ENCODE measurements at regions not wholly inside any gene's neighbourhood (a gene's known extent, or its start where the extent isn't known, plus 50 kb on each side); places are given as distances from the start of the nearest gene placed in this dataset.

- no peak overlapping the region for H3K4me3 Mint-ChIP-seq (ENCODE audit: low read depth)
- TF ChIP-seq, protein P1, sequence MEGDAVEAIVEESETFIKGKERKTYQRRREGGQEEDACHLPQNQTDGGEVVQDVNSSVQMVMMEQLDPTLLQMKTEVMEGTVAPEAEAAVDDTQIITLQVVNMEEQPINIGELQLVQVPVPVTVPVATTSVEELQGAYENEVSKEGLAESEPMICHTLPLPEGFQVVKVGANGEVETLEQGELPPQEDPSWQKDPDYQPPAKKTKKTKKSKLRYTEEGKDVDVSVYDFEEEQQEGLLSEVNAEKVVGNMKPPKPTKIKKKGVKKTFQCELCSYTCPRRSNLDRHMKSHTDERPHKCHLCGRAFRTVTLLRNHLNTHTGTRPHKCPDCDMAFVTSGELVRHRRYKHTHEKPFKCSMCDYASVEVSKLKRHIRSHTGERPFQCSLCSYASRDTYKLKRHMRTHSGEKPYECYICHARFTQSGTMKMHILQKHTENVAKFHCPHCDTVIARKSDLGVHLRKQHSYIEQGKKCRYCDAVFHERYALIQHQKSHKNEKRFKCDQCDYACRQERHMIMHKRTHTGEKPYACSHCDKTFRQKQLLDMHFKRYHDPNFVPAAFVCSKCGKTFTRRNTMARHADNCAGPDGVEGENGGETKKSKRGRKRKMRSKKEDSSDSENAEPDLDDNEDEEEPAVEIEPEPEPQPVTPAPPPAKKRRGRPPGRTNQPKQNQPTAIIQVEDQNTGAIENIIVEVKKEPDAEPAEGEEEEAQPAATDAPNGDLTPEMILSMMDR (IDR thresholded peaks at IDR 0.05; ENCODE audit: unreplicated experiment) = no peak
- peaks cover 12% of the 10 kb centered on the region for H3K27me3 Mint-ChIP-seq
- H3K4me1 Mint-ChIP-seq (ENCODE audit: low read depth) = no peaks in the 10 kb centered on the region
- no peaks in the 10 kb centered on the region for H3K36me3 Mint-ChIP-seq (ENCODE audit: insufficient read depth)
- no peak overlapping the region for H3K27ac Mint-ChIP-seq
- DNase-seq (ENCODE audit: low spot score, unreplicated experiment) = no peak
- H3K9me3 Mint-ChIP-seq (ENCODE audit: low read depth) = no peaks in the 10 kb centered on the region
Observed at GRCh38 chr12:127579446-127579845, 687.5 kb upstream of the TMEM132C start.

GRCh38 chr12:127582074-127582473 lies 684.9 kb upstream of the TMEM132C start:
- TF ChIP-seq, protein P1 (IDR thresholded peaks at IDR 0.05; ENCODE audit: unreplicated experiment) = no peak
- DNase-seq (ENCODE audit: low spot score, unreplicated experiment) = no peak
- Mint-ChIP-seq H3K4me1 (ENCODE audit: low read depth) (no peaks in the 10 kb centered on the region), H3K27ac (no peak overlapping the region), H3K9me3 (ENCODE audit: low read depth) (no peaks in the 10 kb centered on the region), H3K27me3 (peaks cover 3% of the 10 kb centered on the region), H3K4me3 (ENCODE audit: low read depth) (no peak overlapping the region), H3K36me3 (ENCODE audit: insufficient read depth) (no peaks in the 10 kb centered on the region)

GRCh38 chr12:127583041-127583440 lies 683.9 kb upstream of the TMEM132C start:
- H3K9me3 Mint-ChIP-seq (ENCODE audit: low read depth) = no peaks in the 10 kb centered on the region
- TF ChIP-seq, protein P1 (IDR thresholded peaks at IDR 0.05; ENCODE audit: unreplicated experiment) = no peak

DNA sequence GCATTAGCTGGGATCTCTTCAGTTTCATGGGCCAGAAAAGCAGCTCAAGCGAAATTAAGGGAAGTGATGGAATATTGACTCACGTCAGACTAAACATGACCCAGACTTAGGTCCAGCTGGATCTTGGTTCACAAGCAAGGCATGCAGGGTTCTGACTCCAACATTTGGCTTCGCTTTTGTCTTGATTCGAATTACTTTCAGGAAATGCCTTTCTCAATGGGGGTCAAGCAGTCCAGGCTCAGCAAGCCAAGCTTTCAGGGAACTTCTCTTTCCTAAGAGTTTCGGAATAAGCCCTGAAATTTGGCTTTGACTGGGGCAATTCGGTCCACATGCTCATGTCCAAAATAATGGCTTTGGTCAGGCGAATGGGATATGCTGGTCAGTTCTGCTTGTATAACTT lies 678.7 kb upstream of the TMEM132C start:
- DNase-seq (ENCODE audit: low spot score, unreplicated experiment) = no peak
- no peak overlapping the region for H3K4me3 Mint-ChIP-seq (ENCODE audit: low read depth)

More at GRCh38 chr12:127583041-127583440, 683.9 kb upstream of the TMEM132C start:
- no peaks in the 10 kb centered on the region for H3K27me3 Mint-ChIP-seq
- H3K4me3 Mint-ChIP-seq (ENCODE audit: low read depth) = no peak overlapping the region
- no peak for DNase-seq (ENCODE audit: low spot score, unreplicated experiment)
- no peak overlapping the region for H3K27ac Mint-ChIP-seq
- H3K36me3 Mint-ChIP-seq (ENCODE audit: insufficient read depth) = no peaks in the 10 kb centered on the region
- H3K4me1 Mint-ChIP-seq (ENCODE audit: low read depth) = no peaks in the 10 kb centered on the region

GRCh38 chr12:127589541-127589940 lies 677.4 kb upstream of the TMEM132C start:
- DNase-seq (ENCODE audit: low spot score, unreplicated experiment) = no peak
- no peak overlapping the region for H3K27ac Mint-ChIP-seq
- no peak overlapping the region for H3K4me3 Mint-ChIP-seq (ENCODE audit: low read depth)
- peaks cover 3% of the 10 kb centered on the region for H3K9me3 Mint-ChIP-seq (ENCODE audit: low read depth)
- TF ChIP-seq, protein P1 (IDR thresholded peaks at IDR 0.05; ENCODE audit: unreplicated experiment) = no peak
- no peaks in the 10 kb centered on the region for H3K36me3 Mint-ChIP-seq (ENCODE audit: insufficient read depth)
- H3K4me1 Mint-ChIP-seq (ENCODE audit: low read depth) = peaks cover 23% of the 10 kb centered on the region
- H3K27me3 Mint-ChIP-seq = no peaks in the 10 kb centered on the region

More for the DNA sequence above, 678.7 kb upstream of the TMEM132C start:
- Mint-ChIP-seq H3K4me1 (ENCODE audit: low read depth) (peaks cover 13% of the 10 kb centered on the region), H3K36me3 (ENCODE audit: insufficient read depth) (no peaks in the 10 kb centered on the region), H3K9me3 (ENCODE audit: low read depth) (no peaks in the 10 kb centered on the region), H3K27ac (no peak overlapping the region), H3K27me3 (no peaks in the 10 kb centered on the region)
- TF ChIP-seq, protein P1 (IDR thresholded peaks at IDR 0.05; ENCODE audit: unreplicated experiment) = no peak

All from progenitor cell of endocrine pancreas (in vitro differentiated cells).